Aorta (tissue), 5 donors: ENCODE measurements at regions not wholly inside any gene's neighbourhood (a gene's known extent, or its start where the extent isn't known, plus 50 kb on each side); places are given as distances from the start of the nearest gene placed in this dataset.
A peak's percentile ranks its signal among the peaks of the same experiment; 100 is the strongest.

Experiments
- ATAC-seq: fragments of 200-7000 bp; cut with Tn5 transposase; one replicate; pipeline ENCODE4 v1.9.1; 2022; ENCODE audit warnings: moderate library complexity; ENCODE audit not compliant: low FRiP score
- DNase-seq, 2 donors: peaks; one replicate each; pipeline ENCODE4 v3.0.0-alpha.2; 2020
- H3K27ac ChIP-seq, 2 donors: one replicate each; pipeline ENCODE4 v1.5.1; 2013; ENCODE audit warnings: low read length in 2 of 2, mild to moderate bottlenecking in 2 of 2, moderate library complexity in 2 of 2, control low read depth in 1 of 2, inconsistent platforms in 1 of 2, low read depth in 1 of 2
- H3K27me3 ChIP-seq, 2 donors: one replicate each; pipeline ENCODE4 v1.6.1; 2013; ENCODE audit warnings: control low read depth in 1 of 2, low read length in 1 of 2, mild to moderate bottlenecking in 1 of 2, moderate library complexity in 1 of 2; ENCODE audit not compliant: insufficient read depth in 2 of 2, control insufficient read depth in 1 of 2
- H3K36me3 ChIP-seq, 2 donors: one replicate each; pipeline ENCODE4 v1.6.1; 2013; ENCODE audit warnings: control low read depth in 1 of 2, low read length in 1 of 2, mild to moderate bottlenecking in 1 of 2; ENCODE audit not compliant: insufficient read depth in 2 of 2, control insufficient read depth in 1 of 2
- H3K4me1 ChIP-seq, 2 donors: one replicate each; pipeline ENCODE4 v1.6.1; 2013; ENCODE audit warnings: low read length in 2 of 2, control low read depth in 1 of 2, mild to moderate bottlenecking in 1 of 2, moderate library complexity in 1 of 2; ENCODE audit not compliant: insufficient read depth in 2 of 2, control insufficient read depth in 1 of 2
- H3K4me3 ChIP-seq, 2 donors: one replicate each; pipeline ENCODE4 v1.5.1; 2013; ENCODE audit warnings: low read length in 2 of 2, control low read depth in 1 of 2, mild to moderate bottlenecking in 1 of 2
- H3K9me3 ChIP-seq: one replicate; pipeline ENCODE4 v1.6.1; 2013; ENCODE audit warnings: mild to moderate bottlenecking, low read length; ENCODE audit not compliant: control insufficient read depth
- WGBS, 2 donors: extraction: QIAGEN DNeasy Blood & Tissue Kit; methylation state at CpG; one replicate each; pipeline ENCODE4 v1.1.7; 2013; 5-methylcytosine and 5-hydroxymethylcytosine counted together
- intact Hi-C, 2 donors: fragments of 100-400 bp; cut with DNase I; formaldehyde crosslinking; loops; one replicate each; pipeline versions ENCODE4 v1.14.2 to v1.15.0; 2022
- donor health status: healthy with polysubstance abuse.
- donor health status: Bipolar disorder and iron deficiency.
- donor health status: DM: no; HTN: no; CAD: no.
- donor health status: DM: no; HTN: no; CAD: no.
- donor health status: DM: yes; HTN: yes; CAD: no.

GRCh38 chr9:130755377-130756007, 61.9 kb downstream of the EXOSC2 start:
- ATAC-seq (no peak), DNase-seq (no peak)
- no peaks in the 10 kb centered on the region for H3K27me3 ChIP-seq
- no peaks in the 10 kb centered on the region for H3K9me3 ChIP-seq
- no peak overlapping the region for H3K4me3 ChIP-seq
- intact Hi-C loops, result no loop called here
- no peaks in the 10 kb centered on the region for H3K36me3 ChIP-seq
- H3K27ac ChIP-seq, result no peak overlapping the region
- 52 to 67% methylated on average over 10 of the region's 10 CpGs for WGBS, 2 donors
- H3K4me1 ChIP-seq, result peaks cover 0 to 5% of the 10 kb centered on the region in 2 donors

GRCh38 chr9:130756037-130756436, 62.5 kb downstream of the EXOSC2 start:
- H3K9me3 ChIP-seq, result no peaks in the 10 kb centered on the region
- H3K4me1 ChIP-seq, result peaks cover 0 to 5% of the 10 kb centered on the region in 2 donors
- H3K27me3 ChIP-seq, result no peaks in the 10 kb centered on the region
- no peak overlapping the region for H3K27ac ChIP-seq
- no peak for DNase-seq
- no peaks in the 10 kb centered on the region for H3K36me3 ChIP-seq
- no peak overlapping the region for H3K4me3 ChIP-seq
- ATAC-seq, result no peak
- WGBS, 2 donors, result 0 to 2% methylated on average over 2 of the region's 2 CpGs
- intact Hi-C loops, result no loop called here

- ATAC-seq (no peak), DNase-seq (no peak)
- no peaks in the 10 kb centered on the region for H3K9me3 ChIP-seq
- H3K27me3 ChIP-seq, result no peaks in the 10 kb centered on the region
- intact Hi-C loops, result no loop called here
- no peaks in the 10 kb centered on the region for H3K36me3 ChIP-seq
- no peak overlapping the region for H3K27ac ChIP-seq
- 38 to 42% methylated on average over 7 of the region's 7 CpGs for WGBS, 2 donors
- H3K4me1 ChIP-seq, result peaks cover 0 to 5% of the 10 kb centered on the region in 2 donors
- H3K4me3 ChIP-seq, result no peak overlapping the region
Observed at GRCh38 chr9:130756455-130757152, 63.0 kb downstream of the EXOSC2 start.

- H3K4me1 ChIP-seq, result peaks cover 0 to 5% of the 10 kb centered on the region in 2 donors
- whole genome bisulfite sequencing, 2 donors, result 81 to 93% methylated on average over 4 of the region's 4 CpGs
- no peaks in the 10 kb centered on the region for H3K9me3 ChIP-seq
- no peak overlapping the region for H3K27ac ChIP-seq
- ATAC-seq (no peak), DNase-seq (no peak)
- H3K27me3 ChIP-seq, result no peaks in the 10 kb centered on the region
- no peak overlapping the region for H3K4me3 ChIP-seq
- no peaks in the 10 kb centered on the region for H3K36me3 ChIP-seq
- intact Hi-C loops, result no loop called here
Observed at GRCh38 chr9:130759738-130760137, 66.2 kb downstream of the EXOSC2 start.

- DNase-seq (no peak), ATAC-seq (no peak)
- H3K4me3 ChIP-seq, result no peak overlapping the region
- no peaks in the 10 kb centered on the region for H3K27me3 ChIP-seq
- 91 to 94% methylated on average over 12 of the region's 12 CpGs for WGBS, 2 donors
- no peaks in the 10 kb centered on the region for H3K36me3 ChIP-seq
- no peaks in the 10 kb centered on the region for H3K9me3 ChIP-seq
- H3K27ac ChIP-seq, result no peak overlapping the region
- H3K4me1 ChIP-seq, result no peaks in the 10 kb centered on the region
- intact Hi-C loops, result no loop called here
Observed at GRCh38 chr9:130763331-130764171, 70.0 kb downstream of the EXOSC2 start.

GRCh38 chr9:130765137-130766020, 69.7 kb upstream of the ABL1 start:
- ATAC-seq (no peak), DNase-seq (no peak)
- H3K9me3 ChIP-seq, result no peaks in the 10 kb centered on the region
- WGBS, 2 donors, result 79 to 81% methylated on average over 8 of the region's 8 CpGs
- no peak overlapping the region for H3K4me3 ChIP-seq
- no peak overlapping the region for H3K27ac ChIP-seq
- intact Hi-C loops, result loop anchor here in 1 of 2 donors (5.0 kb wide), 1 partner anchor 177 kb away; no protein-coding TSS in a partner anchor
- no peaks in the 10 kb centered on the region for H3K27me3 ChIP-seq
- H3K36me3 ChIP-seq, result no peaks in the 10 kb centered on the region
- no peaks in the 10 kb centered on the region for H3K4me1 ChIP-seq

GRCh38 chr9:130766021-130766926, 68.8 kb upstream of the ABL1 start:
- no peaks in the 10 kb centered on the region for H3K27me3 ChIP-seq
- peak; percentile 54 to 79 for DNase-seq
- H3K4me1 ChIP-seq, result no peaks in the 10 kb centered on the region
- H3K9me3 ChIP-seq, result no peaks in the 10 kb centered on the region
- intact Hi-C loops, result loop anchor here in 1 of 2 donors (5.0 kb wide), 1 partner anchor 176 kb away; no protein-coding TSS in a partner anchor
- no peak overlapping the region for H3K4me3 ChIP-seq
- peak; percentile 59 for ATAC-seq
- H3K36me3 ChIP-seq, result no peaks in the 10 kb centered on the region
- 42 to 46% methylated on average over 19 of the region's 19 CpGs for WGBS, 2 donors
- no peak overlapping the region for H3K27ac ChIP-seq
